Keratinocyte (primary cell): ENCODE measurements at regions not wholly inside any gene's neighbourhood (a gene's known extent, or its start where the extent isn't known, plus 50 kb on each side); places are given as distances from the start of the nearest gene placed in this dataset.

Experiments used
- DNase-seq: peaks from one replicate; pipeline ENCODE4 v3.0.0-alpha.2; 2011; ENCODE audit warnings: low read depth, missing footprints, low spot score
- FAIRE-seq: peaks from 2 replicates; lab custom pipeline; 2011; peaks lifted over from hg19 to GRCh38; lab: Jason Lieb, UNC
- H2AFZ ChIP-seq: 2 replicates; pipeline ENCODE4 v1.6.0; 2012; ENCODE audit warnings: low read length, control low read depth, inconsistent platforms; ENCODE audit not compliant: control insufficient read depth
- H3K27ac ChIP-seq: 2 replicates; pipeline ENCODE4 v1.5.1; 2011; ENCODE audit warnings: low read length; ENCODE audit not compliant: control insufficient read depth, insufficient read depth
- H3K27me3 ChIP-seq: 3 replicates; pipeline ENCODE4 v1.6.0; 2011; ENCODE audit warnings: low read length; ENCODE audit not compliant: control insufficient read depth, insufficient read depth; ENCODE audit errors: extremely low read depth
- H3K36me3 ChIP-seq, 2 experiments: 2 replicates in 1 of 2; 3 replicates in 1 of 2; pipeline ENCODE4 v1.5.1; 2011; ENCODE audit warnings: low read length in 2 of 2, mild to moderate bottlenecking in 1 of 2; ENCODE audit not compliant: control insufficient read depth in 2 of 2, insufficient read depth in 2 of 2; ENCODE audit errors: extremely low read depth in 1 of 2
- H3K4me1 ChIP-seq: 3 replicates; pipeline ENCODE4 v1.5.1; 2011; ENCODE audit warnings: low read length; ENCODE audit not compliant: control insufficient read depth, insufficient read depth; ENCODE audit errors: extremely low read depth
- H3K4me2 ChIP-seq: 3 replicates; pipeline ENCODE4 v1.6.0; 2011; ENCODE audit warnings: low read depth, low read length; ENCODE audit not compliant: control insufficient read depth, insufficient read depth; ENCODE audit errors: extremely low read depth
- H3K4me3 ChIP-seq, 3 experiments: fragments of 200-600 bp in 1 of 3; sonication (generic) in 1 of 3; 2 replicates in 2 of 3; 3 replicates in 1 of 3; pipeline ENCODE4 v1.5.1; 2011 to 2016; ENCODE audit warnings: low read length in 3 of 3, mild to moderate bottlenecking in 3 of 3, control low read depth in 2 of 3, inconsistent platforms in 1 of 3, low read depth in 1 of 3, mixed read lengths in 1 of 3, mixed run types in 1 of 3, moderate library complexity in 1 of 3; ENCODE audit not compliant: control insufficient read depth in 2 of 3, insufficient read depth in 2 of 3; ENCODE audit errors: extremely low read depth in 1 of 3
- H3K79me2 ChIP-seq: 2 replicates; pipeline ENCODE4 v1.6.0; 2012; ENCODE audit warnings: low read length; ENCODE audit not compliant: control insufficient read depth, insufficient read depth
- H3K9ac ChIP-seq: 3 replicates; pipeline ENCODE4 v1.6.0; 2011; ENCODE audit warnings: low read length; ENCODE audit not compliant: control insufficient read depth, insufficient read depth; ENCODE audit errors: extremely low read depth
- H3K9me1 ChIP-seq: 3 replicates; pipeline ENCODE4 v1.6.0; 2011; ENCODE audit warnings: low read length; ENCODE audit not compliant: control insufficient read depth, insufficient read depth; ENCODE audit errors: extremely low read depth
- H3K9me3 ChIP-seq: 2 replicates; pipeline ENCODE4 v1.5.1; 2012; ENCODE audit warnings: low read depth, low read length; ENCODE audit not compliant: control insufficient read depth
- H4K20me1 ChIP-seq: 3 replicates; pipeline ENCODE4 v1.6.0; 2011; ENCODE audit warnings: low read length; ENCODE audit not compliant: control insufficient read depth, insufficient read depth; ENCODE audit errors: extremely low read depth
- CTCF ChIP-seq, 3 experiments: IDR thresholded peaks in 1 of 3; conservative IDR thresholded peaks in 1 of 3; optimal IDR thresholded peaks in 1 of 3; 2 replicates in 2 of 3; 3 replicates in 1 of 3; pipeline versions ENCODE3 to v1.5.1; 2011; ENCODE audit warnings: low read length in 3 of 3, mild to moderate bottlenecking in 3 of 3, moderate library complexity in 2 of 3, control low read depth in 1 of 3, inconsistent platforms in 1 of 3; ENCODE audit not compliant: insufficient read depth in 2 of 3; ENCODE audit errors: extremely low read depth in 1 of 3
- EZH2 ChIP-seq: IDR thresholded peaks from one replicate; pipeline ENCODE4 v1.6.1; 2012; ENCODE audit warnings: inconsistent platforms, mild to moderate bottlenecking, low read length, moderate library complexity
- dilution Hi-C: fragments of 300-500 bp; cut with MboI; formaldehyde crosslinking; loops from one replicate; pipeline ENCODE4 v1.7.0; 2020; ENCODE audit warnings: low sequenced_read_pairs; ENCODE audit not compliant: extremely low pct_ligation_motif_present

- DNase-seq, result no peak
- Histone ChIP-seq H4K20me1 (no peaks in the 10 kb centered on the region), H3K27ac (no peak overlapping the region), H3K4me2 (no peak overlapping the region), H3K36me3 (no peaks in the 10 kb centered on the region), H3K27me3 (peaks cover 16% of the 10 kb centered on the region), H3K9me1 (no peaks in the 10 kb centered on the region), H3K4me1 (peaks cover under 1% of the 10 kb centered on the region), H2AFZ (no peak overlapping the region), H3K79me2 (no peaks in the 10 kb centered on the region), H3K4me3 (no peak overlapping the region), H3K9me3 (no peaks in the 10 kb centered on the region), H3K9ac (no peak overlapping the region)
- no peak for FAIRE-seq
- dilution Hi-C loops, result no loop called here
- no peak for TF ChIP-seq CTCF (optimal IDR thresholded peaks at IDR 0.05 in 1 of 3, IDR thresholded peaks at IDR 0.05 in 1 of 3, conservative IDR thresholded peaks at IDR 0.05 in 1 of 3; ENCODE audit: extremely low read depth in 1 of 3, insufficient read depth in 2 of 3, low read length in 3 of 3)
- no peak for TF ChIP-seq EZH2
Observed at GRCh38 chr10:3233486-3233990, 61.0 kb upstream of the PITRM1 start.

- Histone ChIP-seq H2AFZ (no peak overlapping the region), H3K9me3 (no peaks in the 10 kb centered on the region), H3K4me3 (no peak overlapping the region), H3K27me3 (peaks cover 14% of the 10 kb centered on the region), H3K9ac (no peak overlapping the region), H4K20me1 (no peaks in the 10 kb centered on the region), H3K27ac (no peak overlapping the region), H3K36me3 (no peaks in the 10 kb centered on the region), H3K79me2 (no peaks in the 10 kb centered on the region), H3K4me1 (peaks cover 15% of the 10 kb centered on the region), H3K4me2 (no peak overlapping the region), H3K9me1 (no peaks in the 10 kb centered on the region)
- TF ChIP-seq EZH2, result no peak
- no peak for TF ChIP-seq CTCF (optimal IDR thresholded peaks at IDR 0.05 in 1 of 3, IDR thresholded peaks at IDR 0.05 in 1 of 3, conservative IDR thresholded peaks at IDR 0.05 in 1 of 3; ENCODE audit: extremely low read depth in 1 of 3, insufficient read depth in 2 of 3, low read length in 3 of 3)
- FAIRE-seq (no peak), DNase-seq (no peak)
- dilution Hi-C loops, result no loop called here
Observed at GRCh38 chr10:3231951-3232730, 59.6 kb upstream of the PITRM1 start.
